OCI-M1 (cell line): ENCODE measurements at regions not wholly inside any gene's neighbourhood (a gene's known extent, or its start where the extent isn't known, plus 50 kb on each side); places are given as distances from the start of the nearest gene placed in this dataset.
"Not testable (repeated sequence)": the region's sequence is repeated elsewhere in the genome, so short reads cannot be mapped to it uniquely, and the experiment has no call there.

Experiments
- DNase-seq: peaks from one replicate; lab custom pipeline; 2025; lab: John Stamatoyannopoulos, UW

- no peak for DNase-seq
Observed at GRCh38 chr5:155699385-155699784, 627.6 kb upstream of the SGCD start.

GRCh38 chr5:155700333-155700732, 626.6 kb upstream of the SGCD start:
- peak; percentile 1 for DNase-seq

GRCh38 chr5:155711882-155712281, 615.1 kb upstream of the SGCD start:
- DNase-seq = no peak

- not testable (repeated sequence) for DNase-seq
Observed at GRCh38 chr5:155714435-155714834, 612.5 kb upstream of the SGCD start.

DNA sequence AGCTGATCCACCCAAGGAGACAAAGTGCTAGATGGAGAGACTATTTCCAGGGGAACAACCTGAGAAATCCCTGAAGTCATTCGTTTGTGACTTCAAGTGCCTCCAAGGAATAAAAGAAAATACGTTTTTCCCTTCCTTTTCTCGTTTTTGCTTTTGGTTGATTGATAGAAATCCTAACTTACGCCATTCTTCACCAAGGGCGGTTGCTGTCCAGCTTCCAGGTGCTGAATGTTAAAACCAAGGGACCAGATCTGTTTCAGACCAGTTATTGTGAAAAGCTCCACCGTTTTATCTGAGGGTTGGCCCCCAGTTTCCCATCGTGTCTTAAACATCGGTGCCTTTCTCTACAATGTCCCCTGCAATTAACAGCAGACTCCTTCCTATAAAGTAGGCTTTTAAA, 600.7 kb upstream of the SGCD start:
- DNase-seq = peak; percentile 20

GRCh38 chr5:155727512-155728145, 599.3 kb upstream of the SGCD start:
- DNase-seq = no peak

DNA sequence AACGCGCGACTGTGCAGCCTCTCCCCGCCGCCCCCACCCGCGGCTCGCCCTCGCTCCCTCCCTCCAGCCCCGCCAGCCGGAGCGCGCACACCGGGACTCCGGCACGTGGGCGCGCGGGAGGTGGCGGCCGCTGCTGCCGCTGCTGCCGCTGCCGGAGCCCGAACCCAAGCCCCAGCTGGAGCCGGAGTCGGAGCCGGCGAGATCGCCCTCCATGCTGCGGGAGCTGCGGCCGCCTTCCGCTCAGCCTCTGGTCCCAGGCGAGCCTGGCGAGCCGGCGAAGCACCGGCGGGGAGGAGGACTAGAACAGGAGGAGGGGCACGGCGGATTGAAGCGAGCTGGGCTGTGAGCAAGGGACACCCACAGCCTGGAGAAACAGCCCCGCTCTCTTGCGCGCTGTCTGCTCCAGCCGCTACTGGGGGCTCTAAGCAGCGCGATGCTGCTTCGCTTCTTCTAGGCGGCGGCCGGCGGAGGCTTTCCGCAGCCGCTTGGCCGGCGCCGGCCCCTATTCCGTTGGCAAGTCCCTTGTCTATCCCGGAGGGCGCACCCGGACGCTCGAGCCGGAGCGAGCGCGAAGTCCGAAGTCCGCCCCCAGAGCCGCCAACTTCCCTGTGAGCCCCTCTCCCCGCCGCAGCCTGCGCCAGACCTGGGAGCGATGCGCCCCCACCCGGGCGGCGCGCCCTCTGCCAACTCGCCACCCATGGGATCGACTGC, 598.7 kb upstream of the SGCD start:
- no peak for DNase-seq

GRCh38 chr5:155728857-155729683, 597.9 kb upstream of the SGCD start:
- no peak for DNase-seq

DNA sequence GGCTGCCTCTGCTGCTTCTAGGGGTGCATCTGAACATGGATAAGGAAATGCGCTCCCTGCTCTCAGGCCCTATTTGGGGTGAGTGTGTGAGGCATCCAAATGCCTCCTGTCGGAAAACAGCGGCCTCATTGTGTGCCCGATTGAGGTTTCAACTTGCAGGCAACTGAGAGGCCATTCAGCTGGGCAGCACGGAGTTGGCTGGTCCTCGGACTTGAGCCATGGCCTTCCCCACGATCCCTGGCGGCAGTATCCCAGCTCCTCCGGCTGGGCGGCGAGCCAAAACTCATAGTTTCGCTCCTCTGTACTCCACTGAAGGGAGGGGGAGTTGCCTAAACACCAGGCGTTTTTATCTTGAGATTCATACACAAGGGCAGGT, 597.3 kb upstream of the SGCD start:
- DNase-seq = no peak

DNA sequence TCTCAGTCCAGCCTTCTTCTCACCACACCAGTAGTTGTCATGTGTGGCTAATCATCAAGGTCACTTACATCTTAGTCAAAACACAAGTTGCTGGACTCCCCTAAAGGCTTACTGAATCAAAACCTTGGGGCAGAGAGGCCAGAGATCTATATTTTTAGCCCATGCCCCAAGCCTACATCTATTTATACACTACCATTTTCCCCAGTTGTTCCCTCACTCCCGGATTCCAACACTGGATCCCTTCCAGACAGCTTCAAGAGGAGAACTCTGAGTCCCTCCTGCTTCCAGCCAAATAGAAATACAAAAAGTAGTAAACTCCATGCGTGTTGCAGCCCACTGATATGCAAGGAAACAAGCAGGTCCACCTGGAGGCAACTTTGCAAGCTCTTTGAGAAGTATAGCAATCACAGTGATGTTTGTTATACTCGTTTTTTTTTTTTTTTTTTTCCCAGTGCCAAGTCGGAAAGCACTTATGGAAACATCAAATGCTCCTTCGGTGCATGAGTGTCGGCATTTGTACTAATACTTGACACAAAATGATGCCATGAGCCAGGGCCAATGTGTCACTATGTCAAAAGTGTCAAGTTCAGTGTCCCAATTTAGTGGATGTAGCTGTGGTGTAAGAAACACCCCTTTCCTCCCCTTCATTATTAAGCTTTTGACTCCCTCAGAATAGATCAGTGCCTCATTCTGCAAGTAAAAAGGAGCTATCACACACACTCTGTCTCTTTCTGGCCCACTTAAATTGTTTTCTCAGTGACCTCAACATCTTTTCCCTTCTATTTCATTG, 594.2 kb upstream of the SGCD start:
- no peak for DNase-seq

DNA sequence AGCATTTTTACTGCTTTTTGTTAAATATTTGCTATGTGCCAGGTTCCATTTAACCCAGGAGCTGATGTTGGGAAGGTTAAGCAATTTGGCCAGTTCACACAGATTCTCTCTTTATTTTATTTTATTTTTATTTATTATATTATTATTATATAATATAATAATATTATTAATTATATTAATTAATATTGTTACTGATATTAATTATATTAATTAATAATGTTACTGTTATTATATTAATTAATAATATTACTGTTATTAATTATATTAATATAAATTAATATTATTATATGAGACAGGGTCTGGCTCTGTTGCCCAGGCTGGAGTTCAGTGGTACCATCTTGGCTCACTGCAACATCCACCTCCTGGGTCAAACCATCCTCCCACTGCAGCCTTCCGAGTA, 593.0 kb upstream of the SGCD start:
- no peak for DNase-seq

GRCh38 chr5:155735388-155735787, 591.6 kb upstream of the SGCD start:
- no peak for DNase-seq

GRCh38 chr5:155738616-155739015, 588.3 kb upstream of the SGCD start:
- no peak for DNase-seq

GRCh38 chr5:155746367-155747038, 580.5 kb upstream of the SGCD start:
- DNase-seq = no peak

GRCh38 chr5:155750101-155750500, 576.9 kb upstream of the SGCD start:
- no peak for DNase-seq

GRCh38 chr5:155750571-155750970, 576.4 kb upstream of the SGCD start:
- no peak for DNase-seq

DNA sequence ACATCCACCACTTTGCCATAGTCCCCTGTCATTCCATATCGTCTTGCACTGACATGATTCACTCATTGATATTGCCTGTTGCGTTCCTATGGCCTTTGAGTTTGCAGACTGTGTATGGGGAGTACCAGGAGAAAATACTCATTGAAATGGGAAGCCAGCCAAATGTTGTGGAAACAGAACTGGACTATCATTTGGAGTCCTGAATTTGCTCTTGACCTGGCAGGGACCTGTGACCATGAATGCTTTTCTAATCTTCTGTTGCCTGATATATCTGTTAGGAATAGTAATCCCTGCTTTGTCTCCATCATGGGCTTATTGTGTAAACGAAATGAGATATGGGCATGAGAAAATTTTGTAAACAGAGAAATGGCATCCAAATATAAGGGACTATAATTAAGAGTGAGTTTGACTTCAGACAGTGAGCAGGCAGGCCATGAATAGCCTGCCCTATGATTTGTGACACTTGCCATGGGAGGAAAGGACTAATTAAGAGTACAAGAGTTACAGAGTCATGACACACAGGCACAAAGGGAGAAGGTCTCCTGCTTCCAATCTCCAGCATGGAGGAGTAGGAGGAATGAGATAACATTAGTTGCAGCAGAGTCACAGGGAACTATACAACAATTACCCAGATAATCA, 572.9 kb upstream of the SGCD start:
- no peak for DNase-seq

GRCh38 chr5:155759252-155759651, 567.7 kb upstream of the SGCD start:
- no peak for DNase-seq

DNA sequence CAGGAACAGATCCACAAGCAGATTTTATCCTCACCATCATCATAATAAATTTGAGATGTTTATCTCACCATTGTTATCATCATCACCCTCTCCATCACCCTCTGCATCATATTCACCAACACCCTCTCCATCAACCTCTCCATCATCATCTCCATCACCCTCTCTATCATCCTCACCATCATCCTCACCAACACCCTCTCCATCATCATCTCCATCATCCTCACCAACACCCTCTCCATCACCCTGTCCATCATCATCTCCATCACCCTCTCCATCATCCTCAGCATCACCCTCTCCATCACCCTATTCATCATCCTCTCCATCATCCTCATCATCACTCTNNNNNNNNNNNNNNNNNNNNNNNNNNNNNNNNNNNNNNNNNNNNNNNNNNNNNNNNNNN, 567.0 kb upstream of the SGCD start:
- no peak for DNase-seq

DNA sequence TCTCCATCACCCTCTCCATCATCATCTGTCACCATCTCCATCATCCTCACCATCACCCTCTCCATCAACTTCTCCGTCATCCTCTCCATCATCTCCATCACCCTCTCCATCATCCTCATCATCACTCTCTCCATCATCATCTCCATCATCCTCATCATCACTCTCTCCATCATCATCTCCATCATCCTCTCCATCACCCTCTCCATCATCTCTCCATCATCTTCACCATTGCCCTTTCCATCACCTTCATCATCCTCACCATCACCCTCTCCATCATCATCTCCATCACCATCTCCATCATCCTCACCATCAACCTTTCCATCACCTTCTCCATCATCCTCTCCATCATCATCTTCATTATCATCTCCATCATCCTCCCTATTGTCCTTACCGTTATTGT, 565.5 kb upstream of the SGCD start:
- DNase-seq = no peak

GRCh38 chr5:155765715-155766114, 561.2 kb upstream of the SGCD start:
- DNase-seq = no peak
